ENCODE measurements at regions not wholly inside any gene's neighbourhood (a gene's known extent, or its start where the extent isn't known, plus 50 kb on each side); places are given as distances from the start of the nearest gene placed in this dataset.

- TF ChIP-seq ZNF274 (IDR thresholded peaks at IDR 0.05; ENCODE audit: low read depth, low read length) (no peak), YY1 (IDR thresholded peaks at IDR 0.05; ENCODE audit: insufficient read depth, insufficient read length) (no peak), SUZ12 (IDR thresholded peaks at IDR 0.05; ENCODE audit: extremely low read depth, insufficient read depth, insufficient read length) (no peak)
Measured at GRCh38 chr1:213486488-213486887, 435.4 kb downstream of the RPS6KC1 start.
